ENCODE measurements at regions not wholly inside any gene's neighbourhood (a gene's known extent, or its start where the extent isn't known, plus 50 kb on each side); places are given as distances from the start of the nearest gene placed in this dataset.

- TF ChIP-seq CTCF (IDR thresholded peaks at IDR 0.05): no peak
- no peak for TF ChIP-seq EZH2 (IDR thresholded peaks at IDR 0.05; ENCODE audit: borderline replicate concordance, insufficient read depth, low read depth, low read length, poor library complexity, severe bottlenecking)
These were observed 124.9 kb upstream of the PRR20G start for GRCh38 chr3:127412578-127413317.
